SK-N-SH (cell line): ENCODE measurements at regions not wholly inside any gene's neighbourhood (a gene's known extent, or its start where the extent isn't known, plus 50 kb on each side); places are given as distances from the start of the nearest gene placed in this dataset.

ENCODE experiments used
- CTCF ChIP-seq: fragments of 200-600 bp; sonication (generic); IDR thresholded peaks from 2 replicates; pipeline ENCODE4 v1.6.1; 2017; ENCODE audit warnings: antibody characterized with exemption, mild to moderate bottlenecking, moderate library complexity
- FOXM1 ChIP-seq: IDR thresholded peaks from 2 replicates; pipeline ENCODE4 v1.4.0; 2012; ENCODE audit warnings: low read depth, mild to moderate bottlenecking
- POLR2AphosphoS5 ChIP-seq: IDR thresholded peaks from 2 replicates; pipeline ENCODE4 v1.6.1; 2012; ENCODE audit warnings: low read depth, low read length
- RFX5 ChIP-seq: IDR thresholded peaks from 2 replicates; pipeline ENCODE4 v1.6.1; 2012; ENCODE audit warnings: mild to moderate bottlenecking, improper control_type of control experiment, low read length

DNA sequence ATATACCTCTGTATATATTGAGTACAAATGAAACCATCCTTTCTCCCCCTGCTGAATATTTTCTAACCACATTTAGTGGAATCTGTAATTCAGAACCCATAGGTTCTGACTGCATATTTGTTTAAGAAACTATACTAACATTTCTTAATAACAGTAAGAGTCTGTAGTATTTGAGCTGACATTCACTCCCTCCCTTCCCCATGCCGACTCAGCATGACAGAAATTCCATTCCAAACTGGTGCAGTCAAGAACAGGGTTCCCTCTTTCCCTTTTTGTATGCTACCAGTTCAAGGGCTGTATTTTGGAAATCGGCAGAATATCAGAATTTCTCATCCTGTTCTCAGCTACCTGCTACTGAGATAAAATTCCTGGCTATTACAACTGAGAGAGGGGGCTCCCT lies 796.6 kb upstream of the DPPA4 start:
- TF ChIP-seq POLR2AphosphoS5 (no peak), CTCF (no peak), FOXM1 (no peak), RFX5 (no peak)
